IPS DF 6.9 (cell line): ENCODE measurements at regions not wholly inside any gene's neighbourhood (a gene's known extent, or its start where the extent isn't known, plus 50 kb on each side); places are given as distances from the start of the nearest gene placed in this dataset.
"Not testable (repeated sequence)": the region's sequence is repeated elsewhere in the genome, so short reads cannot be mapped to it uniquely, and the experiment has no call there.

Experiments used
- DNase-seq: peaks from one replicate; pipeline ENCODE4 v3.0.0-alpha.2; 2013; ENCODE audit warnings: low read depth, low spot score
- H3K27ac ChIP-seq: one replicate; pipeline ENCODE4 v1.5.1; 2013; ENCODE audit warnings: low read length, control low read depth
- H3K27me3 ChIP-seq: 2 replicates; pipeline ENCODE4 v1.6.1; 2013; ENCODE audit warnings: mild to moderate bottlenecking, low read length; ENCODE audit not compliant: control insufficient read depth, insufficient read depth
- H3K36me3 ChIP-seq: 2 replicates; pipeline ENCODE4 v1.6.1; 2013; ENCODE audit warnings: low read length; ENCODE audit not compliant: control insufficient read depth, insufficient read depth
- H3K4me1 ChIP-seq: 2 replicates; pipeline ENCODE4 v1.6.1; 2013; ENCODE audit warnings: low read length; ENCODE audit not compliant: control insufficient read depth, insufficient read depth
- H3K4me3 ChIP-seq: 2 replicates; pipeline ENCODE4 v1.5.1; 2013; ENCODE audit warnings: mild to moderate bottlenecking, low read length
- H3K9me3 ChIP-seq: 2 replicates; pipeline ENCODE4 v1.6.1; 2013; ENCODE audit warnings: low read length, inconsistent platforms; ENCODE audit not compliant: control insufficient read depth, insufficient read depth
- WGBS: extraction: QIAGEN DNeasy Blood & Tissue Kit; methylation state at CpG from one replicate; pipeline ENCODE4 v1.1.7; 2013; ENCODE audit warnings: mixed read lengths, missing lambda C conversion rate; ENCODE audit not compliant: insufficient read length, insufficient coverage; 5-methylcytosine and 5-hydroxymethylcytosine counted together

GRCh38 chr4:189722324-189723003, 218.2 kb upstream of the FRG1 start:
- not testable (repeated sequence) for H3K36me3 ChIP-seq, H3K9me3 ChIP-seq, H3K4me1 ChIP-seq, DNase-seq, H3K27me3 ChIP-seq, H3K27ac ChIP-seq, H3K4me3 ChIP-seq
- no CpG with 5 or more reads among the region's 23 CpGs for WGBS

- not testable (repeated sequence) for H3K27me3 ChIP-seq, H3K4me3 ChIP-seq, H3K9me3 ChIP-seq, DNase-seq, H3K4me1 ChIP-seq, H3K36me3 ChIP-seq, H3K27ac ChIP-seq
- no CpG with 5 or more reads among the region's 6 CpGs for WGBS
Measured at GRCh38 chr4:189727982-189728638, 212.6 kb upstream of the FRG1 start.

GRCh38 chr4:189731989-189732388, 208.7 kb upstream of the FRG1 start:
- H3K27me3 ChIP-seq, H3K4me3 ChIP-seq, H3K27ac ChIP-seq, DNase-seq, H3K36me3 ChIP-seq, H3K4me1 ChIP-seq, H3K9me3 ChIP-seq: not testable (repeated sequence)
- WGBS, result no CpG with 5 or more reads among the region's 10 CpGs

DNA sequence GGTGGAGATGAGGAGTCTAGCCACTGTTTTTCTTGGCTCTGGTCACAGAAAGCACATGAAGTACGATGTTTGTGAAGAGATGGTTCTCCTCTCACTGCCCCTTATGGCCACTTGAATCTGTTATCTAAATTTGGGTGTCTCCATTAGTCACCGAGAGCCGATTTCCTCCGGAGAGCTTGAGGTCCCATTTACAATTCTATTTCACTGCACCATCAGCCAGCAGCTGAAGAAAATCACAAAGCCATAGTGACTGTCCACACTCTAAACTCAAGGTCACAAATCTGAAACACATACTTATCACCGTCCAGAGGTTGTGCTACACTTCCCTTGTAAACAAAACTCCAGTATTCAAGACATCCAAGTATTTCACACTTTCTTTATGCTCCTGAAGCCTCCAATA, 207.2 kb upstream of the FRG1 start:
- H3K27ac ChIP-seq, DNase-seq, H3K4me1 ChIP-seq, H3K9me3 ChIP-seq, H3K27me3 ChIP-seq, H3K4me3 ChIP-seq, H3K36me3 ChIP-seq: not testable (repeated sequence)
- no CpG with 5 or more reads among the region's 5 CpGs for WGBS

DNA sequence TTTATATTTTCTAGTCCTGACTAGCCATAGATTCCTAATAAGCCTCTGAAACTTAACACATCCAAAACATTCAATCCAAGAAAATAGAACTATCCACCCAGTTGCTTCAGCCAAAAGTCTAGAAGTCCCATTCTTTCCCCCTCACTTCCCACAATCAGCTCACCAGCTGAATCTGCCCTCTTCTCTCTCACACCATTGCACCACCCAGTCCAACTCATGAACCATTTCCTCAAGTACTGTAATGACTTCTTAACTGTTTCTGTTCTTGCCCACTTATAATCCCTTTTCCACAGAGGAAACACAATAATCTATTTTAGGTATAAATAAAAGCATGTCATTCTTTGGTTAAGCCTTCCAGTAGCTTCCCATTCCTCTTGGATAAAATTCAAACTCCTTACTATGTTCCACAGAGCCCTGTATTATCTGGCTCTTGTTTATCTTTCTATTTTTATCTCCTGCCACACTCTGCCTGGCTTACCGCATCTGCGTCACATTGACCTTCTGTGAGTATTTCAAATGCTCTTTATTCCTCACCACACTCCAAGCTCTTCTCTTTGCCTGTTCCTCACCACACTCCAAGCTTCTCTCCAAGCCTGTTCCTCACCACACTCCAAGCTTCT, 205.9 kb upstream of the FRG1 start:
- not testable (repeated sequence) for DNase-seq, H3K36me3 ChIP-seq, H3K9me3 ChIP-seq, H3K27me3 ChIP-seq, H3K4me1 ChIP-seq, H3K4me3 ChIP-seq, H3K27ac ChIP-seq
- WGBS, result no CpG with 5 or more reads among the region's 2 CpGs

- not testable (repeated sequence) for H3K4me3 ChIP-seq
Measured at GRCh38 chr4:189736656-189737055, 204.0 kb upstream of the FRG1 start.

DNA sequence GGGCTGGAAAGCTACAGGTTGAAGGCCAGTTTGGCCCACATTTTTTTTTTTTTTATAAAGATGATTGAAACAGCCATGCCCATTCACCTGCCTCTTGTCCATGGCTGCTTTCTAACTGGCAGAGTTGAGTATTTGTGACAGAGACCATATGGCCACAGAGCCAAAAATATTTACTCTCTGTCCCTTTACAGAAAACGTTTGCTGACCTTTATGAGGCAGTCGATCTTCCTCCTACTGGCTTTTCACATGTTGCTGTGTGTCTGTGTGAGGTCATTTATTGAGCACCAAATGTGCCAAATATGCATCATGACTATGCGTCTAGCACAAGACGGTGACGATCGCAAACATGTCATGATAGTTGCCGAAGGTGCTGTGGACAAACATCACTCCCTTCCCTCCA, 200.6 kb upstream of the FRG1 start:
- H3K4me3 ChIP-seq, H3K4me1 ChIP-seq, DNase-seq, H3K36me3 ChIP-seq, H3K27ac ChIP-seq, H3K27me3 ChIP-seq, H3K9me3 ChIP-seq: not testable (repeated sequence)
- no CpG with 5 or more reads among the region's 7 CpGs for whole genome bisulfite sequencing

More at GRCh38 chr4:189736656-189737055, 204.0 kb upstream of the FRG1 start:
- not testable (repeated sequence) for H3K36me3 ChIP-seq, H3K27me3 ChIP-seq, DNase-seq, H3K4me1 ChIP-seq, H3K9me3 ChIP-seq, H3K27ac ChIP-seq
- WGBS, result no CpG with 5 or more reads among the region's 4 CpGs

- DNase-seq, result no peak
- Histone ChIP-seq H3K27ac (no peak overlapping the region), H3K4me3 (no peak overlapping the region), H3K9me3 (no peaks in the 10 kb centered on the region), H3K4me1 (no peaks in the 10 kb centered on the region), H3K27me3 (no peaks in the 10 kb centered on the region), H3K36me3 (no peaks in the 10 kb centered on the region)
- no CpG with 5 or more reads among the region's 16 CpGs for WGBS
Measured at GRCh38 chr4:189740873-189741272, 199.8 kb upstream of the FRG1 start.

DNA sequence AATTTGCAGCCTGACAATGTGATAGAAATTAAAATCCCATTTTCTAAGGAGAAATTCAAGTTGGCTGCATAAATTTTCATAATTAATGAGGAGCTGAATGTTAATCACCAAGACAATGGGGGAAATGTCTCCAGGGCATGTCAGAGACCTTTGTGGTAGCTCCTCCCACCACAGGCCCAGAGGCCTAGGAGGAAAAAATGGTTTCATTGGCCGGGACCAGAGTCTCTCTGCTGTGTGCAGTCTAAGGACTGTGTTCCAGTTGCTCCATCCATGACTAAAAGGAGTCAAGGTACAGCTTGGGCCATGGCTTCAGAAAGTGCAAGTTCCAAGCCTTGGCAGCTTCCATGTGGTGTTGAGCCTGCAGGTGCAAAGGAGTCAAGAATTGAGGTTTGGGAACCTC, 187.6 kb upstream of the FRG1 start:
- not testable (repeated sequence) for H3K27me3 ChIP-seq, DNase-seq, H3K27ac ChIP-seq, H3K4me1 ChIP-seq, H3K36me3 ChIP-seq, H3K4me3 ChIP-seq, H3K9me3 ChIP-seq
- no CpG with 5 or more reads among the region's 1 CpG for WGBS

- H3K27me3 ChIP-seq, result no peaks in the 10 kb centered on the region
- H3K4me1 ChIP-seq, result no peaks in the 10 kb centered on the region
- H3K9me3 ChIP-seq, result peaks cover 2% of the 10 kb centered on the region
- DNase-seq, result no peak
- no CpG with 5 or more reads among the region's 3 CpGs for WGBS
- no peak overlapping the region for H3K27ac ChIP-seq
- H3K36me3 ChIP-seq, result no peaks in the 10 kb centered on the region
- no peak overlapping the region for H3K4me3 ChIP-seq
Measured at GRCh38 chr4:189763583-189763982, 177.1 kb upstream of the FRG1 start.
